ENCODE measurements at regions not wholly inside any gene's neighbourhood (a gene's known extent, or its start where the extent isn't known, plus 50 kb on each side); places are given as distances from the start of the nearest gene placed in this dataset.

GRCh38 chr7:86534641-86535040 lies 109.1 kb upstream of the GRM3 start:
- Histone ChIP-seq H3K36me3 (ENCODE audit: control insufficient read depth, insufficient read depth, low read length) (no peaks in the 10 kb centered on the region), H3K9me3 (ENCODE audit: control insufficient read depth, insufficient read depth, low read depth, low read length) (no peaks in the 10 kb centered on the region), H3K79me2 (ENCODE audit: control insufficient read depth, insufficient read depth, low read length) (no peaks in the 10 kb centered on the region), H3K27ac (ENCODE audit: insufficient read depth, low read length) (no peak overlapping the region), H3K4me3 (replicated peaks in 1 of 4; ENCODE audit: control extremely low read depth in 1 of 4, insufficient read depth in 1 of 4, low read depth in 3 of 4, low read length in 4 of 4) (no peak overlapping the region), H4K20me1 (ENCODE audit: control insufficient read depth, extremely low read depth, insufficient read depth, low read length) (no peaks in the 10 kb centered on the region), H3K27me3 (ENCODE audit: control insufficient read depth, insufficient read depth, low read length) (no peaks in the 10 kb centered on the region), H3K4me2 (ENCODE audit: extremely low read depth, insufficient read depth, low read length) (no peak overlapping the region), H2AFZ (ENCODE audit: low read length) (no peak overlapping the region), H3K4me1 (ENCODE audit: control insufficient read depth, extremely low read depth, insufficient read depth, low read length) (no peaks in the 10 kb centered on the region), H3K9ac (ENCODE audit: insufficient read depth, low read length) (no peak overlapping the region)
- no peak for DNase-seq (ENCODE audit: low read depth in 2 of 2)
- no peak for TF ChIP-seq CTCF (conservative IDR thresholded peaks at IDR 0.05 in 1 of 2, IDR thresholded peaks at IDR 0.05 in 1 of 2; ENCODE audit: low read depth in 1 of 2, low read length in 2 of 2)
- no peak for TF ChIP-seq EZH2 (IDR thresholded peaks at IDR 0.05; ENCODE audit: low read length, missing control alignments)

GRCh38 chr7:86504229-86504628 lies 139.5 kb upstream of the GRM3 start:
- no peaks in the 10 kb centered on the region for H3K36me3 ChIP-seq (ENCODE audit: control insufficient read depth, insufficient read depth, low read length)
- no peaks in the 10 kb centered on the region for H3K4me1 ChIP-seq (ENCODE audit: control insufficient read depth, extremely low read depth, insufficient read depth, low read length)
- H3K27me3 ChIP-seq (ENCODE audit: control insufficient read depth, insufficient read depth, low read length): no peaks in the 10 kb centered on the region
- no peak overlapping the region for H3K4me2 ChIP-seq (ENCODE audit: extremely low read depth, insufficient read depth, low read length)
- no peaks in the 10 kb centered on the region for H4K20me1 ChIP-seq (ENCODE audit: control insufficient read depth, extremely low read depth, insufficient read depth, low read length)
- H3K9ac ChIP-seq (ENCODE audit: insufficient read depth, low read length): no peak overlapping the region
- TF ChIP-seq EZH2 (IDR thresholded peaks at IDR 0.05; ENCODE audit: low read length, missing control alignments) (no peak), CTCF (conservative IDR thresholded peaks at IDR 0.05 in 1 of 2, IDR thresholded peaks at IDR 0.05 in 1 of 2; ENCODE audit: low read depth in 1 of 2, low read length in 2 of 2) (no peak)
- H3K27ac ChIP-seq (ENCODE audit: insufficient read depth, low read length): no peak overlapping the region
- no peaks in the 10 kb centered on the region for H3K79me2 ChIP-seq (ENCODE audit: control insufficient read depth, insufficient read depth, low read length)
- no peak overlapping the region for H3K4me3 ChIP-seq (replicated peaks in 1 of 4; ENCODE audit: control extremely low read depth in 1 of 4, insufficient read depth in 1 of 4, low read depth in 3 of 4, low read length in 4 of 4)
- no peak overlapping the region for H2AFZ ChIP-seq (ENCODE audit: low read length)
- H3K9me3 ChIP-seq (ENCODE audit: control insufficient read depth, insufficient read depth, low read depth, low read length): no peaks in the 10 kb centered on the region
- DNase-seq (ENCODE audit: low read depth in 2 of 2): no peak

GRCh38 chr7:86499986-86500385 lies 143.7 kb upstream of the GRM3 start:
- no peaks in the 10 kb centered on the region for H3K36me3 ChIP-seq (ENCODE audit: control insufficient read depth, insufficient read depth, low read length)

More at GRCh38 chr7:86499986-86500385, 143.7 kb upstream of the GRM3 start:
- H2AFZ ChIP-seq (ENCODE audit: low read length): no peak overlapping the region
- no peaks in the 10 kb centered on the region for H3K79me2 ChIP-seq (ENCODE audit: control insufficient read depth, insufficient read depth, low read length)
- H3K4me3 ChIP-seq (replicated peaks in 1 of 4; ENCODE audit: control extremely low read depth in 1 of 4, insufficient read depth in 1 of 4, low read depth in 3 of 4, low read length in 4 of 4): no peak overlapping the region
- no peaks in the 10 kb centered on the region for H4K20me1 ChIP-seq (ENCODE audit: control insufficient read depth, extremely low read depth, insufficient read depth, low read length)
- DNase-seq (ENCODE audit: low read depth in 2 of 2): no peak
- H3K4me2 ChIP-seq (ENCODE audit: extremely low read depth, insufficient read depth, low read length): no peak overlapping the region
- H3K27ac ChIP-seq (ENCODE audit: insufficient read depth, low read length): no peak overlapping the region
- no peaks in the 10 kb centered on the region for H3K4me1 ChIP-seq (ENCODE audit: control insufficient read depth, extremely low read depth, insufficient read depth, low read length)
- no peak overlapping the region for H3K9ac ChIP-seq (ENCODE audit: insufficient read depth, low read length)
- H3K9me3 ChIP-seq (ENCODE audit: control insufficient read depth, insufficient read depth, low read depth, low read length): no peaks in the 10 kb centered on the region
- H3K27me3 ChIP-seq (ENCODE audit: control insufficient read depth, insufficient read depth, low read length): no peaks in the 10 kb centered on the region
- TF ChIP-seq EZH2 (IDR thresholded peaks at IDR 0.05; ENCODE audit: low read length, missing control alignments) (no peak), CTCF (conservative IDR thresholded peaks at IDR 0.05 in 1 of 2, IDR thresholded peaks at IDR 0.05 in 1 of 2; ENCODE audit: low read depth in 1 of 2, low read length in 2 of 2) (no peak)
